ENCODE measurements at regions not wholly inside any gene's neighbourhood (a gene's known extent, or its start where the extent isn't known, plus 50 kb on each side); places are given as distances from the start of the nearest gene placed in this dataset.
A peak's percentile ranks its signal among the peaks of the same experiment; 100 is the strongest.

- H3K27ac Mint-ChIP-seq = peak overlapping the region in 1 of 10 donors; percentile 18
- peaks cover 0 to 2% (median 0%) of the 10 kb centered on the region in 3 donors for H3K36me3 Mint-ChIP-seq
- POLR2A ChIA-PET = no interaction called here
These were observed 50.3 kb upstream of the HLA-G start for GRCh38 chr6:29777310-29777709.

More at GRCh38 chr6:29777310-29777709, 50.3 kb upstream of the HLA-G start:
- ATAC-seq (no peak), DNase-seq (no peak)
- Mint-ChIP-seq H3K27me3 (peaks cover 8 to 46% (median 37%) of the 10 kb centered on the region in 5 donors), H3K9me3 (peaks cover 0 to 4% (median 0%) of the 10 kb centered on the region in 9 donors), H3K4me3 (no peak overlapping the region), H3K4me1 (peaks cover 0 to 2% (median 0%) of the 10 kb centered on the region in 4 donors)
